ENCODE measurements at regions not wholly inside any gene's neighbourhood (a gene's known extent, or its start where the extent isn't known, plus 50 kb on each side); places are given as distances from the start of the nearest gene placed in this dataset.

GRCh38 chr1:34500451-34500850 is 254.4 kb upstream of the GJB5 start:
- H3K4me3 ChIP-seq (ENCODE audit: low read depth, low read length): no peak overlapping the region
- no peak for TF ChIP-seq CTCF (IDR thresholded peaks at IDR 0.05; ENCODE audit: insufficient read depth, low read length, missing control alignments)
- ChIA-PET CTCF (no interaction called here), POLR2A (interaction anchor here (0.6 kb wide), 1 partner anchor 114 kb away, joined by 4 read pairs; no protein-coding TSS in a partner anchor)
- DNase-seq (ENCODE audit: low read depth, low spot score): no peak

GRCh38 chr1:34511802-34512201 is 243.0 kb upstream of the GJB5 start:
- H3K4me3 ChIP-seq (ENCODE audit: low read depth, low read length): no peak overlapping the region
- ChIA-PET POLR2A (no interaction called here), CTCF (no interaction called here)
- no peak for DNase-seq (ENCODE audit: low read depth, low spot score)
- no peak for TF ChIP-seq CTCF (IDR thresholded peaks at IDR 0.05; ENCODE audit: insufficient read depth, low read length, missing control alignments)

GRCh38 chr1:34518146-34518699 is 236.6 kb upstream of the GJB5 start:
- DNase-seq (ENCODE audit: low read depth, low spot score): no peak
- no peak overlapping the region for H3K4me3 ChIP-seq (ENCODE audit: low read depth, low read length)
- ChIA-PET POLR2A (no interaction called here), CTCF (no interaction called here)
- TF ChIP-seq CTCF (IDR thresholded peaks at IDR 0.05; ENCODE audit: insufficient read depth, low read length, missing control alignments): no peak

- DNase-seq (ENCODE audit: low read depth, low spot score): no peak
- ChIA-PET CTCF (no interaction called here), POLR2A (no interaction called here)
- TF ChIP-seq CTCF (IDR thresholded peaks at IDR 0.05; ENCODE audit: insufficient read depth, low read length, missing control alignments): no peak
- H3K4me3 ChIP-seq (ENCODE audit: low read depth, low read length): no peak overlapping the region
These were observed 234.7 kb upstream of the GJB5 start for GRCh38 chr1:34520111-34520510.

GRCh38 chr1:34524783-34525182 is 230.1 kb upstream of the GJB5 start:
- no peak overlapping the region for H3K4me3 ChIP-seq (ENCODE audit: low read depth, low read length)
- ChIA-PET POLR2A (no interaction called here), CTCF (no interaction called here)
- no peak for DNase-seq (ENCODE audit: low read depth, low spot score)
- no peak for TF ChIP-seq CTCF (IDR thresholded peaks at IDR 0.05; ENCODE audit: insufficient read depth, low read length, missing control alignments)

GRCh38 chr1:34529935-34530859 is 224.7 kb upstream of the GJB5 start:
- DNase-seq (ENCODE audit: low read depth, low spot score): no peak

More at GRCh38 chr1:34529935-34530859, 224.7 kb upstream of the GJB5 start:
- TF ChIP-seq CTCF (IDR thresholded peaks at IDR 0.05; ENCODE audit: insufficient read depth, low read length, missing control alignments): no peak
- H3K4me3 ChIP-seq (ENCODE audit: low read depth, low read length): no peak overlapping the region
- CTCF ChIA-PET: no interaction called here
- POLR2A ChIA-PET: no interaction called here
